ENCODE measurements at regions not wholly inside any gene's neighbourhood (a gene's known extent, or its start where the extent isn't known, plus 50 kb on each side); places are given as distances from the start of the nearest gene placed in this dataset.

- ATAC-seq (no peak), DNase-seq (no peak)
- Histone ChIP-seq H3K27ac (no peak overlapping the region), H3K36me3 (no peaks in the 10 kb centered on the region), H3K4me3 (no peak overlapping the region), H3K27me3 (no peaks in the 10 kb centered on the region), H3K9me3 (no peaks in the 10 kb centered on the region), H3K4me1 (no peaks in the 10 kb centered on the region)
- intact Hi-C loops (cut with DNase I), result no loop called here
- no peak for TF ChIP-seq CTCF (IDR thresholded peaks at IDR 0.05)
Observed at GRCh38 chr1:60998786-60999185, 83.6 kb upstream of the NFIA start.

GRCh38 chr1:60994828-60995492, 87.4 kb upstream of the NFIA start:
- Histone ChIP-seq H3K27me3 (no peaks in the 10 kb centered on the region), H3K9me3 (no peaks in the 10 kb centered on the region), H3K27ac (no peak overlapping the region), H3K4me3 (no peak overlapping the region), H3K36me3 (no peaks in the 10 kb centered on the region), H3K4me1 (no peaks in the 10 kb centered on the region)
- intact Hi-C loops (cut with DNase I), result no loop called here
- DNase-seq (no peak), ATAC-seq (no peak)
- no peak for TF ChIP-seq CTCF (IDR thresholded peaks at IDR 0.05)

- no peak for TF ChIP-seq CTCF (IDR thresholded peaks at IDR 0.05)
- Histone ChIP-seq H3K9me3 (no peaks in the 10 kb centered on the region), H3K36me3 (no peaks in the 10 kb centered on the region), H3K27ac (no peak overlapping the region), H3K27me3 (no peaks in the 10 kb centered on the region), H3K4me1 (no peaks in the 10 kb centered on the region), H3K4me3 (no peak overlapping the region)
- intact Hi-C loops (cut with DNase I), result no loop called here
- DNase-seq (no peak), ATAC-seq (no peak)
Observed at GRCh38 chr1:60994369-60994768, 88.0 kb upstream of the NFIA start.

- H3K36me3 ChIP-seq, result no peaks in the 10 kb centered on the region
- DNase-seq (no peak), ATAC-seq (no peak)
- H3K27me3 ChIP-seq, result no peaks in the 10 kb centered on the region
- TF ChIP-seq CTCF (IDR thresholded peaks at IDR 0.05), result no peak
- intact Hi-C loops (cut with DNase I), result no loop called here
- no peak overlapping the region for H3K4me3 ChIP-seq
- H3K27ac ChIP-seq, result no peak overlapping the region
- H3K4me1 ChIP-seq, result no peaks in the 10 kb centered on the region
- H3K9me3 ChIP-seq, result no peaks in the 10 kb centered on the region
Observed at GRCh38 chr1:60992165-60992564, 90.2 kb upstream of the NFIA start.

GRCh38 chr1:60990714-60991090, 91.7 kb upstream of the NFIA start:
- Histone ChIP-seq H3K27me3 (no peaks in the 10 kb centered on the region), H3K4me1 (no peaks in the 10 kb centered on the region), H3K27ac (peak overlapping the region; percentile 58), H3K9me3 (no peaks in the 10 kb centered on the region), H3K4me3 (no peak overlapping the region), H3K36me3 (no peaks in the 10 kb centered on the region)
- ATAC-seq (no peak), DNase-seq (no peak)
- intact Hi-C loops (cut with DNase I), result no loop called here
- TF ChIP-seq CTCF (IDR thresholded peaks at IDR 0.05), result no peak
